Endodermal cell (in vitro differentiated cells): ENCODE measurements at regions not wholly inside any gene's neighbourhood (a gene's known extent, or its start where the extent isn't known, plus 50 kb on each side); places are given as distances from the start of the nearest gene placed in this dataset.
"Not testable (repeated sequence)": the region's sequence is repeated elsewhere in the genome, so short reads cannot be mapped to it uniquely, and the experiment has no call there.

Source experiments
- DNase-seq: peaks from one replicate; pipeline ENCODE4 v3.0.0-alpha.2; 2017
- H3K27ac ChIP-seq: 2 replicates; pipeline ENCODE4 v1.5.1; 2013; ENCODE audit warnings: mild to moderate bottlenecking, low read depth, low read length, moderate library complexity
- H3K27me3 ChIP-seq: 2 replicates; pipeline ENCODE4 v1.6.1; 2013; ENCODE audit warnings: mild to moderate bottlenecking, low read length, moderate library complexity; ENCODE audit not compliant: insufficient read depth, control insufficient read depth, poor library complexity, severe bottlenecking
- H3K36me3 ChIP-seq: 2 replicates; pipeline ENCODE4 v1.7.0; 2013; ENCODE audit warnings: mild to moderate bottlenecking, low read length, moderate library complexity; ENCODE audit not compliant: control insufficient read depth, insufficient read depth
- H3K4me1 ChIP-seq: one replicate; pipeline ENCODE4 v1.7.0; 2013; ENCODE audit warnings: low read length; ENCODE audit not compliant: control insufficient read depth, insufficient read depth
- H3K4me3 ChIP-seq: 2 replicates; pipeline ENCODE4 v1.5.1; 2013; ENCODE audit warnings: mild to moderate bottlenecking, low read length, moderate library complexity
- H3K9ac ChIP-seq: 2 replicates; pipeline ENCODE4 v1.6.1; 2013; ENCODE audit warnings: mild to moderate bottlenecking, low read length, moderate library complexity; ENCODE audit not compliant: poor library complexity, severe bottlenecking; ENCODE audit errors: extremely low read depth
- H3K9me3 ChIP-seq: 2 replicates; pipeline ENCODE4 v1.6.1; 2013; ENCODE audit warnings: mild to moderate bottlenecking, low read length, moderate library complexity; ENCODE audit not compliant: control insufficient read depth
- H3K27ac Mint-ChIP-seq: 2 replicates; pipeline ENCODE4 v1.8.0; 2020; ENCODE audit warnings: mixed read lengths
- H3K27me3 Mint-ChIP-seq: 2 replicates; pipeline ENCODE4 v1.8.0; 2021; ENCODE audit warnings: mild to moderate bottlenecking, mixed read lengths; ENCODE audit not compliant: insufficient read depth
- H3K36me3 Mint-ChIP-seq: 2 replicates; pipeline ENCODE4 v1.8.0; 2020; ENCODE audit warnings: low read depth, mixed read lengths
- H3K4me1 Mint-ChIP-seq: 2 replicates; pipeline ENCODE4 v1.8.0; 2020; ENCODE audit warnings: mixed read lengths
- H3K4me3 Mint-ChIP-seq: 2 replicates; pipeline ENCODE4 v1.8.0; 2020; ENCODE audit warnings: mild to moderate bottlenecking, moderate library complexity, mixed read lengths
- H3K9me3 Mint-ChIP-seq: 2 replicates; pipeline ENCODE4 v1.8.0; 2020; ENCODE audit warnings: mild to moderate bottlenecking, mixed read lengths
- CTCF ChIP-seq: fragments of 200-600 bp; sonication (generic); conservative IDR thresholded peaks from 2 replicates; pipeline ENCODE4 v1.5.0; 2021; ENCODE audit warnings: antibody characterized with exemption, mild to moderate bottlenecking
- WGBS, 2 experiments: methylation state at CpG; one replicate each; pipeline versions ENCODE4 v1.1.5 to v1.1.7; 2013; ENCODE audit warnings: missing lambda C conversion rate in 2 of 2, mixed read lengths in 1 of 2; ENCODE audit not compliant: insufficient coverage in 1 of 2, insufficient read length in 1 of 2; 5-methylcytosine and 5-hydroxymethylcytosine counted together

GRCh38 chrX:113195949-113196348 is 355.3 kb upstream of the AMOT start:
- H3K36me3 ChIP-seq, result no peaks in the 10 kb centered on the region
- Mint-ChIP-seq H3K36me3 (no peaks in the 10 kb centered on the region), H3K27me3 (no peaks in the 10 kb centered on the region), H3K4me3 (no peak overlapping the region), H3K4me1 (peaks cover 4% of the 10 kb centered on the region), H3K27ac (no peak overlapping the region), H3K9me3 (peaks cover 19% of the 10 kb centered on the region)
- H3K9me3 ChIP-seq, result peaks cover 6% of the 10 kb centered on the region
- H3K27me3 ChIP-seq, result no peaks in the 10 kb centered on the region
- 89 to 100% methylated on average over 1 to 3 of the region's 3 CpGs for WGBS, 2 experiments
- no peak overlapping the region for H3K27ac ChIP-seq
- no peak overlapping the region for H3K4me3 ChIP-seq
- no peak for TF ChIP-seq CTCF
- no peak overlapping the region for H3K9ac ChIP-seq
- no peak for DNase-seq
- no peaks in the 10 kb centered on the region for H3K4me1 ChIP-seq

- no peak for TF ChIP-seq CTCF
- H3K4me3 Mint-ChIP-seq, result no peak overlapping the region
- Histone ChIP-seq H3K36me3 (no peaks in the 10 kb centered on the region), H3K27me3 (no peaks in the 10 kb centered on the region), H3K4me1 (no peaks in the 10 kb centered on the region), H3K9me3 (peaks cover 6% of the 10 kb centered on the region), H3K27ac (no peak overlapping the region), H3K9ac (no peak overlapping the region), H3K4me3 (no peak overlapping the region)
- H3K4me1 Mint-ChIP-seq, result peaks cover 8% of the 10 kb centered on the region
- no peak overlapping the region for H3K27ac Mint-ChIP-seq
- H3K36me3 Mint-ChIP-seq, result no peaks in the 10 kb centered on the region
- no peaks in the 10 kb centered on the region for H3K27me3 Mint-ChIP-seq
- H3K9me3 Mint-ChIP-seq, result peaks cover 17% of the 10 kb centered on the region
- DNase-seq, result no peak
Observed at GRCh38 chrX:113192418-113192817, 351.8 kb upstream of the AMOT start.

GRCh38 chrX:113157496-113157895 is 316.9 kb upstream of the AMOT start:
- no peaks in the 10 kb centered on the region for H3K36me3 ChIP-seq
- no peaks in the 10 kb centered on the region for H3K27me3 ChIP-seq
- no peak overlapping the region for H3K27ac Mint-ChIP-seq
- DNase-seq, result peak; percentile 63
- H3K4me3 ChIP-seq, result no peak overlapping the region
- 97% methylated on average over 8 of the region's 8 CpGs; no CpG with 5 or more reads in 1 of the 2 experiments for WGBS, 2 experiments
- H3K4me3 Mint-ChIP-seq, result no peak overlapping the region
- H3K9ac ChIP-seq, result no peak overlapping the region
- H3K4me1 Mint-ChIP-seq, result no peaks in the 10 kb centered on the region
- peaks cover 41% of the 10 kb centered on the region for H3K9me3 Mint-ChIP-seq
- H3K27ac ChIP-seq, result no peak overlapping the region
- H3K36me3 Mint-ChIP-seq, result no peaks in the 10 kb centered on the region
- H3K4me1 ChIP-seq, result no peaks in the 10 kb centered on the region
- no peaks in the 10 kb centered on the region for H3K27me3 Mint-ChIP-seq
- no peaks in the 10 kb centered on the region for H3K9me3 ChIP-seq
- TF ChIP-seq CTCF, result no peak

GRCh38 chrX:113154315-113154714 is 313.7 kb upstream of the AMOT start:
- not testable (repeated sequence) for H3K36me3 ChIP-seq, H3K27ac Mint-ChIP-seq, H3K4me3 ChIP-seq, H3K9me3 ChIP-seq, DNase-seq, H3K4me1 ChIP-seq, H3K9ac ChIP-seq, H3K27me3 Mint-ChIP-seq, H3K27me3 ChIP-seq, H3K4me3 Mint-ChIP-seq, H3K27ac ChIP-seq, H3K36me3 Mint-ChIP-seq, H3K4me1 Mint-ChIP-seq
- 91 to 100% methylated on average over 2 to 4 of the region's 4 CpGs for WGBS, 2 experiments
- peaks cover 36% of the 10 kb centered on the region for H3K9me3 Mint-ChIP-seq
